ENCODE measurements at regions not wholly inside any gene's neighbourhood (a gene's known extent, or its start where the extent isn't known, plus 50 kb on each side); places are given as distances from the start of the nearest gene placed in this dataset.

- TF ChIP-seq EZH2 (IDR thresholded peaks at IDR 0.05), result no peak
- TF ChIP-seq POLR2AphosphoS5 (IDR thresholded peaks at IDR 0.05; ENCODE audit: borderline replicate concordance, low read depth, low read length), result no peak
- TF ChIP-seq FOXP2 (optimal IDR thresholded peaks at IDR 0.05; ENCODE audit: control extremely low read depth, extremely low read length, insufficient read depth), result no peak
These were observed 401.1 kb upstream of the RGMB start for GRCh38 chr5:98372351-98372750.

All from SK-N-MC (cell line).